HCT116 (cell line): ENCODE measurements at regions not wholly inside any gene's neighbourhood (a gene's known extent, or its start where the extent isn't known, plus 50 kb on each side); places are given as distances from the start of the nearest gene placed in this dataset.
A peak's percentile ranks its signal among the peaks of the same experiment; 100 is the strongest.

Experiments used
- ATAC-seq: fragments of 200-7000 bp; cut with Tn5 transposase; 2 replicates; pipeline ENCODE4 v1.9.1; 2020; ENCODE audit warnings: mild to moderate bottlenecking, moderate library complexity
- BruUV-seq: library from RNA; stranded (reverse); fragments of 400-500 nt; replicated peaks from 2 replicates; lab custom pipeline; 2021; lab: Mats Ljungman, UMichigan
- CTCF ChIA-PET: fragments of 300-600 bp; sonication (Branson Sonifier 250); formaldehyde crosslinking; loops from one replicate; lab custom pipeline; 2021; ENCODE audit warnings: antibody characterized with exemption; lab: Charles Lee
- POLR2A ChIA-PET: fragments of 300-600, 350-600 bp; sonication (Branson Sonifier 250); formaldehyde crosslinking; loops from one replicate; lab custom pipeline; 2021; ENCODE audit warnings: antibody characterized with exemption; lab: Charles Lee
- RAD21 ChIA-PET, 2 experiments: fragments of 300-600 bp; sonication (Branson Sonifier 250); formaldehyde crosslinking; loops; one replicate each; lab custom pipeline; 2023; ENCODE audit warnings: low total read pairs in 2 of 2; ENCODE audit not compliant: uncharacterized antibody in 2 of 2, unreplicated experiment in 2 of 2, low non-redundant PET in 1 of 2; lab: Charles Lee
- DNase-seq: peaks from one replicate; pipeline ENCODE4 v3.0.0-alpha.2; 2010; ENCODE audit warnings: low read depth, low spot score
- H2AFZ ChIP-seq: fragments of 200-600 bp; shearing (Covaris generic), sonication (generic); 2 replicates; pipeline ENCODE4 v1.6.1; 2017; ENCODE audit warnings: low read depth, mixed run types, mixed read lengths, antibody characterized with exemption, low read length; ENCODE audit not compliant: poor library complexity, severe bottlenecking
- H3K27ac ChIP-seq: 2 replicates; pipeline ENCODE4 v1.5.1; 2012; ENCODE audit warnings: low read depth, low read length
- H3K27me3 ChIP-seq: fragments of 200-600 bp; sonication (generic); 2 replicates; pipeline ENCODE4 v1.6.1; 2016; ENCODE audit warnings: mixed run types, low read length, mixed read lengths; ENCODE audit not compliant: insufficient read depth
- H3K36me3 ChIP-seq, 2 experiments: fragments of 200-500 bp in 1 of 2; fragments of 200-600 bp in 1 of 2; sonication (Bioruptor generic) in 1 of 2; sonication (generic) in 1 of 2; 2 replicates each; pipeline versions ENCODE4 v1.5.1 to v1.6.1; 2014 to 2016; ENCODE audit warnings: low read length in 2 of 2, inconsistent platforms in 1 of 2, mixed read lengths in 1 of 2, mixed run types in 1 of 2; ENCODE audit not compliant: insufficient read depth in 2 of 2, control insufficient read depth in 1 of 2
- H3K4me1 ChIP-seq, 2 experiments: fragments of 200-600 bp in 1 of 2; sonication (generic) in 1 of 2; 2 replicates each; pipeline versions ENCODE4 v1.5.1 to v1.6.1; 2012 to 2017; ENCODE audit warnings: low read length in 2 of 2, inconsistent platforms in 1 of 2, mild to moderate bottlenecking in 1 of 2, mixed read lengths in 1 of 2, mixed run types in 1 of 2, moderate library complexity in 1 of 2; ENCODE audit not compliant: insufficient read depth in 2 of 2, control insufficient read depth in 1 of 2
- H3K4me2 ChIP-seq: fragments of 200-600 bp; sonication (generic); 2 replicates; pipeline ENCODE4 v1.6.1; 2017; ENCODE audit warnings: mixed run types, low read length, mixed read lengths
- H3K4me3 ChIP-seq, 2 experiments: fragments of 200-600 bp in 1 of 2; sonication (generic) in 1 of 2; replicated peaks in 1 of 2; 2 replicates each; pipeline ENCODE4 v1.5.1; 2011 to 2016; ENCODE audit warnings: low read length in 2 of 2, control low read depth in 1 of 2, low read depth in 1 of 2, mild to moderate bottlenecking in 1 of 2, mixed read lengths in 1 of 2, mixed run types in 1 of 2
- H3K79me2 ChIP-seq: fragments of 200-600 bp; sonication (generic); 2 replicates; pipeline ENCODE4 v1.6.1; 2017; ENCODE audit warnings: mild to moderate bottlenecking, mixed run types, low read length, moderate library complexity, mixed read lengths; ENCODE audit not compliant: insufficient read depth
- H3K9ac ChIP-seq: fragments of 200-600 bp; sonication (generic); 2 replicates; pipeline ENCODE4 v1.6.1; 2016; ENCODE audit warnings: low read length, mixed read lengths
- H3K9me2 ChIP-seq: fragments of 200-600 bp; sonication (generic), shearing (Covaris generic); 2 replicates; pipeline ENCODE4 v1.6.1; 2017; ENCODE audit warnings: mixed run types, mild to moderate bottlenecking, moderate library complexity; ENCODE audit not compliant: insufficient read depth
- H3K9me3 ChIP-seq, 2 experiments: fragments of 200-500 bp in 1 of 2; fragments of 200-600 bp in 1 of 2; sonication (Bioruptor generic) in 1 of 2; sonication (generic) in 1 of 2; 2 replicates each; pipeline ENCODE4 v1.6.1; 2014 to 2017; ENCODE audit warnings: low read length in 2 of 2, mixed read lengths in 2 of 2, inconsistent platforms in 1 of 2, low read depth in 1 of 2, mild to moderate bottlenecking in 1 of 2, mixed run types in 1 of 2, moderate library complexity in 1 of 2; ENCODE audit not compliant: control insufficient read depth in 1 of 2, insufficient read depth in 1 of 2
- H4K20me1 ChIP-seq: fragments of 200-600 bp; sonication (generic), shearing (Covaris generic); 2 replicates; pipeline ENCODE4 v1.6.1; 2017; ENCODE audit warnings: mixed run types, mild to moderate bottlenecking, moderate library complexity; ENCODE audit not compliant: insufficient read depth
- CEBPB ChIP-seq: IDR thresholded peaks from 2 replicates; pipeline ENCODE4 v1.6.1; 2012; ENCODE audit warnings: low read depth
- CTCF ChIP-seq, 3 experiments: fragments of 200-600 bp in 1 of 3; sonication (generic) in 1 of 3; IDR thresholded peaks in 2 of 3; conservative IDR thresholded peaks in 1 of 3; 2 replicates each; pipeline ENCODE4 v1.5.1; 2012 to 2017; ENCODE audit warnings: low read depth in 2 of 3, low read length in 2 of 3, antibody characterized with exemption in 1 of 3, borderline replicate concordance in 1 of 3, control low read depth in 1 of 3, mild to moderate bottlenecking in 1 of 3, mixed read lengths in 1 of 3, mixed run types in 1 of 3, moderate library complexity in 1 of 3; ENCODE audit not compliant: insufficient read depth in 1 of 3
- EGR1 ChIP-seq: IDR thresholded peaks from 2 replicates; pipeline ENCODE4 v1.6.1; 2012; ENCODE audit warnings: low read depth
- EZH2phosphoT487 ChIP-seq: fragments of 200-600 bp; IDR thresholded peaks from 2 replicates; pipeline ENCODE4 v1.6.1; 2018; ENCODE audit warnings: antibody characterized with exemption, borderline replicate concordance
- JUND ChIP-seq: IDR thresholded peaks from 2 replicates; pipeline ENCODE4 v1.6.1; 2012
- POLR2AphosphoS5 ChIP-seq: IDR thresholded peaks from 2 replicates; pipeline ENCODE4 v1.6.1; 2011; ENCODE audit warnings: mild to moderate bottlenecking, low read depth, low read length, moderate library complexity
- RAD21 ChIP-seq: IDR thresholded peaks from 2 replicates; pipeline ENCODE4 v1.6.1; 2012; ENCODE audit warnings: low read depth, mild to moderate bottlenecking
- SP1 ChIP-seq: IDR thresholded peaks from 2 replicates; pipeline ENCODE4 v1.6.1; 2012; ENCODE audit warnings: low read depth
- SRF ChIP-seq: IDR thresholded peaks from 2 replicates; pipeline ENCODE4 v1.6.1; 2012; ENCODE audit warnings: low read depth
- ZBTB33 ChIP-seq: IDR thresholded peaks from 2 replicates; pipeline ENCODE4 v1.6.1; 2011; ENCODE audit warnings: mild to moderate bottlenecking, low read length, moderate library complexity; ENCODE audit not compliant: insufficient replicate concordance; ENCODE audit errors: extremely low read depth
- ZFX ChIP-seq: fragments of 450-650 bp; IDR thresholded peaks from 2 replicates; pipeline ENCODE4 v1.6.1; 2017
- ZNF274 ChIP-seq: fragments of 200-500 bp; sonication (Bioruptor generic); IDR thresholded peaks from 2 replicates; pipeline ENCODE4 v1.6.1; 2014; ENCODE audit warnings: mild to moderate bottlenecking, low read depth, low read length, inconsistent platforms
- intact Hi-C: fragments of 100-400 bp; cut with micrococcal nuclease; formaldehyde crosslinking; loops from 2 replicates; pipeline ENCODE4 v1.10.0; 2022

GRCh38 chr14:94975366-94975765 lies 182.0 kb downstream of the DICER1 start:
- ChIA-PET RAD21 (no interaction called here), CTCF (no interaction called here), POLR2A (no interaction called here)
- H3K4me2 ChIP-seq = no peak overlapping the region
- no peaks in the 10 kb centered on the region for H3K4me1 ChIP-seq
- H3K9me2 ChIP-seq = no peaks in the 10 kb centered on the region
- no peak for ATAC-seq
- H3K79me2 ChIP-seq = no peaks in the 10 kb centered on the region
- H2AFZ ChIP-seq = no peak overlapping the region
- H3K9ac ChIP-seq = no peak overlapping the region
- no TSS peak for BruUV-seq
- no peaks in the 10 kb centered on the region for H4K20me1 ChIP-seq
- H3K9me3 ChIP-seq = no peaks in the 10 kb centered on the region
- H3K27ac ChIP-seq = no peak overlapping the region
- no peak for DNase-seq
- intact Hi-C loops = no loop called here
- H3K27me3 ChIP-seq = peaks cover 34% of the 10 kb centered on the region
- no peaks in the 10 kb centered on the region for H3K36me3 ChIP-seq
- no peak overlapping the region for H3K4me3 ChIP-seq
- TF ChIP-seq SP1 (no peak), EGR1 (no peak), CTCF (IDR thresholded peaks at IDR 0.05 in 2 of 3, conservative IDR thresholded peaks at IDR 0.05 in 1 of 3; ENCODE audit: borderline replicate concordance in 1 of 3, insufficient read depth in 1 of 3, low read depth in 2 of 3, low read length in 2 of 3) (no peak)

- intact Hi-C loops = no loop called here
- no TSS peak for BruUV-seq
- H2AFZ ChIP-seq = no peak overlapping the region
- no peak overlapping the region for H3K4me3 ChIP-seq
- POLR2A ChIA-PET = no interaction called here
- no peak overlapping the region for H3K27ac ChIP-seq
- peaks cover 34% of the 10 kb centered on the region for H3K27me3 ChIP-seq
- H3K9ac ChIP-seq = no peak overlapping the region
- H3K4me2 ChIP-seq = no peak overlapping the region
- H3K36me3 ChIP-seq = no peaks in the 10 kb centered on the region
- H3K9me2 ChIP-seq = no peaks in the 10 kb centered on the region
- no peaks in the 10 kb centered on the region for H4K20me1 ChIP-seq
- ATAC-seq (peak; percentile 63), DNase-seq (no peak)
- RAD21 ChIA-PET = no interaction called here
- H3K9me3 ChIP-seq = no peaks in the 10 kb centered on the region
- no peaks in the 10 kb centered on the region for H3K79me2 ChIP-seq
- no peak for TF ChIP-seq ZNF274
- TF ChIP-seq EGR1 = no peak
- no peak for TF ChIP-seq RAD21
- no peak for TF ChIP-seq CEBPB
- TF ChIP-seq JUND = no peak
- no peak for TF ChIP-seq ZBTB33
- no peak for TF ChIP-seq POLR2AphosphoS5
- TF ChIP-seq EZH2phosphoT487 = no peak
- TF ChIP-seq ZFX = no peak
- TF ChIP-seq SRF = no peak
- no peak for TF ChIP-seq CTCF (IDR thresholded peaks at IDR 0.05 in 2 of 3, conservative IDR thresholded peaks at IDR 0.05 in 1 of 3; ENCODE audit: borderline replicate concordance in 1 of 3, insufficient read depth in 1 of 3, low read depth in 2 of 3, low read length in 2 of 3)
- TF ChIP-seq, all 23 proteins: peak for 0
- CTCF ChIA-PET = no interaction called here
- H3K4me1 ChIP-seq = no peaks in the 10 kb centered on the region
Measured at GRCh38 chr14:94974893-94975292, 182.4 kb downstream of the DICER1 start.
